ENCODE measurements at regions not wholly inside any gene's neighbourhood (a gene's known extent, or its start where the extent isn't known, plus 50 kb on each side); places are given as distances from the start of the nearest gene placed in this dataset.

GRCh38 chr4:81989202-81989601 lies 384.6 kb downstream of the HNRNPD start:
- TF ChIP-seq SMAD5 (IDR thresholded peaks at IDR 0.05; ENCODE audit: low read depth): no peak
- TF ChIP-seq EZH2 (IDR thresholded peaks at IDR 0.05; ENCODE audit: borderline replicate concordance, control insufficient read depth, low read depth, low read length): no peak
- no peak for TF ChIP-seq SIN3A (IDR thresholded peaks at IDR 0.05; ENCODE audit: low read depth, low read length)
- TF ChIP-seq ESRRA (IDR thresholded peaks at IDR 0.05; ENCODE audit: low read length): no peak
- TF ChIP-seq CTCF (IDR thresholded peaks at IDR 0.05 in 2 of 3, conservative IDR thresholded peaks at IDR 0.05 in 1 of 3; ENCODE audit: control insufficient read depth in 2 of 3, extremely low read depth in 1 of 3, insufficient read depth in 1 of 3, low read depth in 3 of 3, low read length in 3 of 3): no peak
- TF ChIP-seq POLR2A (IDR thresholded peaks at IDR 0.05; ENCODE audit: low read depth, low read length): no peak
- no peak for TF ChIP-seq ZZZ3 (IDR thresholded peaks at IDR 0.05; ENCODE audit: control insufficient read depth, insufficient read length, low read depth)

Measured in GM12878 (cell line).